ENCODE measurements at regions not wholly inside any gene's neighbourhood (a gene's known extent, or its start where the extent isn't known, plus 50 kb on each side); places are given as distances from the start of the nearest gene placed in this dataset.

DNA sequence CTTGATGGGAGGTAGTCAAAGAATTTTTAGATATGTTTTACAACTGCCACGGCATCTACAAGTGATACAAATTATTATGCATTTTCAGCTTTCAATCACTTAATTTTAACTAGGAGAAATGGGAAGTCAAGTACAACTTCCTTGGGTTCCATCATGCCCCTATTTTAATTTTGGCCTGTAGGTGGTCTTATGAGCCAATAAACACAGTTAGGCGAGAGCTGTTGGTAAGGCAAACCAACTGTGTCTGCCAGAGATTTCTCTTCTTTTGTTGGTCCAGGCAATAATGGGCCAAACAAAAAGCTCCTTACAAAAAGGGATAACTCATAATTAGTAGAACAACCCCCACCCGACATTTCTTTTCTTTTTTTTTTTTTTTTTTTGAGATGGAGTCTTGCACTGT is 63.3 kb upstream of the ARX start:
- TF ChIP-seq, protein P1, sequence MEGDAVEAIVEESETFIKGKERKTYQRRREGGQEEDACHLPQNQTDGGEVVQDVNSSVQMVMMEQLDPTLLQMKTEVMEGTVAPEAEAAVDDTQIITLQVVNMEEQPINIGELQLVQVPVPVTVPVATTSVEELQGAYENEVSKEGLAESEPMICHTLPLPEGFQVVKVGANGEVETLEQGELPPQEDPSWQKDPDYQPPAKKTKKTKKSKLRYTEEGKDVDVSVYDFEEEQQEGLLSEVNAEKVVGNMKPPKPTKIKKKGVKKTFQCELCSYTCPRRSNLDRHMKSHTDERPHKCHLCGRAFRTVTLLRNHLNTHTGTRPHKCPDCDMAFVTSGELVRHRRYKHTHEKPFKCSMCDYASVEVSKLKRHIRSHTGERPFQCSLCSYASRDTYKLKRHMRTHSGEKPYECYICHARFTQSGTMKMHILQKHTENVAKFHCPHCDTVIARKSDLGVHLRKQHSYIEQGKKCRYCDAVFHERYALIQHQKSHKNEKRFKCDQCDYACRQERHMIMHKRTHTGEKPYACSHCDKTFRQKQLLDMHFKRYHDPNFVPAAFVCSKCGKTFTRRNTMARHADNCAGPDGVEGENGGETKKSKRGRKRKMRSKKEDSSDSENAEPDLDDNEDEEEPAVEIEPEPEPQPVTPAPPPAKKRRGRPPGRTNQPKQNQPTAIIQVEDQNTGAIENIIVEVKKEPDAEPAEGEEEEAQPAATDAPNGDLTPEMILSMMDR (IDR thresholded peaks at IDR 0.05) = no peak
- no peak for TF ChIP-seq POLR2A (IDR thresholded peaks at IDR 0.05)
